Adrenal gland (tissue), 9 donors: ENCODE measurements at regions not wholly inside any gene's neighbourhood (a gene's known extent, or its start where the extent isn't known, plus 50 kb on each side); places are given as distances from the start of the nearest gene placed in this dataset.

Experiments
- DNase-seq, 7 donors: peaks; one replicate each; pipeline ENCODE4 v3.0.0-alpha.2; 2019 to 2020
- H3K27ac ChIP-seq, 5 donors: fragments of 200-600 bp; sonication (generic) in 4 of 5; 1 replicate in 3 of 5; 2 replicates in 2 of 5; pipeline versions ENCODE4 v1.5.1 to v1.8.0; 2016 to 2020; ENCODE audit warnings: mild to moderate bottlenecking in 1 of 5
- H3K27me3 ChIP-seq: fragments of 200-600 bp; 2 replicates; pipeline ENCODE4 v1.8.0; 2021
- H3K36me3 ChIP-seq, 2 donors: fragments of 200-600 bp; replicated peaks in 1 of 2; 1 replicate in 1 of 2; 2 replicates in 1 of 2; pipeline versions ENCODE4 v1.5.1 to v1.8.0; 2018 to 2022
- H3K4me1 ChIP-seq, 2 donors: fragments of 200-600 bp; replicated peaks in 1 of 2; 1 replicate in 1 of 2; 2 replicates in 1 of 2; pipeline versions ENCODE4 v1.5.1 to v1.8.0; 2018 to 2021
- H3K4me3 ChIP-seq, 4 donors: fragments of 200-600 bp; sonication (generic) in 3 of 4; one replicate each; pipeline ENCODE4 v1.5.1; 2016 to 2018
- H3K9me3 ChIP-seq, 3 donors: fragments of 200-600 bp; sonication (generic) in 1 of 3; replicated peaks in 1 of 3; 1 replicate in 2 of 3; 2 replicates in 1 of 3; pipeline versions ENCODE4 v1.5.1 to v1.8.0; 2016 to 2021
- CTCF ChIP-seq, 6 experiments: fragments of 450-650 bp in 4 of 6; fragments of 200-600 bp in 2 of 6; sonication (generic) in 1 of 6; IDR thresholded peaks; 1 replicate in 5 of 6; 2 replicates in 1 of 6; pipeline versions ENCODE4 v1.5.1 to v1.8.0; 2016 to 2021; ENCODE audit warnings: antibody characterized with exemption in 6 of 6, mild to moderate bottlenecking in 2 of 6, moderate library complexity in 1 of 6
- POLR2A ChIP-seq, 2 donors: fragments of 450-650 bp; IDR thresholded peaks; one replicate each; pipeline ENCODE4 v1.6.1; 2017; ENCODE audit warnings: antibody characterized with exemption in 2 of 2, mild to moderate bottlenecking in 2 of 2, moderate library complexity in 1 of 2
- WGBS, 4 donors: extraction: QIAGEN DNeasy Blood & Tissue Kit in 2 of 4; methylation state at CpG; one replicate each; pipeline versions ENCODE4 v1.1.5 to v1.1.7; 2013 to 2017; 5-methylcytosine and 5-hydroxymethylcytosine counted together
- intact Hi-C, 2 donors: fragments of 100-400 bp; cut with DNase I; formaldehyde crosslinking; loops; one replicate each; pipeline versions ENCODE4 v1.14.1 to v1.15.0; 2022 to 2023
- donor health status: healthy with polysubstance abuse.
- donor health status: Bipolar disorder and iron deficiency.
- donor health status: DM: yes; HTN: yes; CAD: no.
- donor health status: DM: no; HTN: no; CAD: no.
- donor health status: DM: no; HTN: no; CAD: no.

GRCh38 chr15:56806148-56806536 lies 72.8 kb upstream of the ZNF280D start:
- no peaks in the 10 kb centered on the region for H3K27me3 ChIP-seq
- peak overlapping the region in 1 of 4 donors; percentile 32 for H3K4me3 ChIP-seq
- H3K27ac ChIP-seq: no peak overlapping the region
- H3K36me3 ChIP-seq: no peaks in the 10 kb centered on the region
- peaks cover 0 to 4% of the 10 kb centered on the region in 2 donors for H3K4me1 ChIP-seq
- 31 to 40% (median 37%) methylated on average over 2 of the region's 2 CpGs for WGBS, 4 donors
- DNase-seq: no peak
- no peak for TF ChIP-seq POLR2A (IDR thresholded peaks at IDR 0.05)
- no peak for TF ChIP-seq CTCF (IDR thresholded peaks at IDR 0.05)
- intact Hi-C loops: no loop called here
- peaks cover 0 to 8% (median 0%) of the 10 kb centered on the region in 3 donors for H3K9me3 ChIP-seq

GRCh38 chr15:56805466-56806147 lies 72.3 kb upstream of the ZNF280D start:
- 44 to 50% (median 47%) methylated on average over 9 of the region's 9 CpGs for WGBS, 4 donors
- intact Hi-C loops: no loop called here
- DNase-seq: peak; percentile 26 to 75 (median 65)
- no peaks in the 10 kb centered on the region for H3K27me3 ChIP-seq
- H3K4me3 ChIP-seq: peak overlapping the region in 1 of 4 donors; percentile 32
- H3K9me3 ChIP-seq: peaks cover 0 to 8% (median 0%) of the 10 kb centered on the region in 3 donors
- H3K36me3 ChIP-seq: no peaks in the 10 kb centered on the region
- H3K27ac ChIP-seq: no peak overlapping the region
- peaks cover 0 to 4% of the 10 kb centered on the region in 2 donors for H3K4me1 ChIP-seq
- no peak for TF ChIP-seq POLR2A (IDR thresholded peaks at IDR 0.05)
- TF ChIP-seq CTCF (IDR thresholded peaks at IDR 0.05): no peak

DNA sequence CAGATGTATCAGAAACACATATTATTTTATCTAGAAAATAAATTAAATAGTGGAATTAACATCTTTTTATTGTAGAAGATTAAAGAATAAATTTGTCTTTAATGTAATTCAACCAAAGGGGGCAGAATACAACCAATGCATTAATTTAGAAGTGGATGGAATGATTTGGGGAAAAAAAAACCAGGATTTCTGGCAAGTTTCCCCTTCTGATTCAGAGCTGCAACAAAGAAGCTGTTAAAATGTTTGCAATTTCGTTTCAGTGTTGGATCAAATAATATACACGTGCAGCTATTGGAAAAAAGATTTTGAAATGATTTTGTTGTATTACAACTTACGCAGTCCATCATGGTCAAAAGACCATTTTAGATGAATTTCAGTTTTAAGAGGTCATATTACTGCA lies 71.6 kb upstream of the ZNF280D start:
- intact Hi-C loops: no loop called here
- Histone ChIP-seq H3K4me1 (peaks cover 0 to 4% of the 10 kb centered on the region in 2 donors), H3K27ac (no peak overlapping the region)

GRCh38 chr15:56804279-56804678 lies 71.0 kb upstream of the ZNF280D start:
- DNase-seq: no peak
- peaks cover 0 to 4% of the 10 kb centered on the region in 2 donors for H3K4me1 ChIP-seq
- H3K36me3 ChIP-seq: no peaks in the 10 kb centered on the region
- H3K4me3 ChIP-seq: no peak overlapping the region
- intact Hi-C loops: no loop called here
- H3K27ac ChIP-seq: no peak overlapping the region
- H3K9me3 ChIP-seq: peaks cover 0 to 8% (median 0%) of the 10 kb centered on the region in 3 donors
- WGBS, 4 donors: 92 to 97% (median 94%) methylated on average over 3 of the region's 3 CpGs
- H3K27me3 ChIP-seq: no peaks in the 10 kb centered on the region
- no peak for TF ChIP-seq CTCF (IDR thresholded peaks at IDR 0.05)
- no peak for TF ChIP-seq POLR2A (IDR thresholded peaks at IDR 0.05)

More for the DNA sequence above, 71.6 kb upstream of the ZNF280D start:
- no peak overlapping the region for H3K4me3 ChIP-seq
- H3K9me3 ChIP-seq: peaks cover 0 to 8% (median 0%) of the 10 kb centered on the region in 3 donors
- no peaks in the 10 kb centered on the region for H3K36me3 ChIP-seq
- TF ChIP-seq POLR2A (IDR thresholded peaks at IDR 0.05) (no peak), CTCF (IDR thresholded peaks at IDR 0.05) (peak in 1 of 6 experiments; percentile 11)
- no peaks in the 10 kb centered on the region for H3K27me3 ChIP-seq
- no peak for DNase-seq
- 68 to 85% (median 78%) methylated on average over 3 of the region's 3 CpGs for WGBS, 4 donors
